AG10803 (cell line): ENCODE measurements at regions not wholly inside any gene's neighbourhood (a gene's known extent, or its start where the extent isn't known, plus 50 kb on each side); places are given as distances from the start of the nearest gene placed in this dataset.

Source experiments
- DNase-seq: peaks from one replicate; pipeline ENCODE4 v3.0.0; 2010; ENCODE audit warnings: low read depth
- H3K4me3 ChIP-seq: 2 replicates; pipeline ENCODE4 v1.5.1; 2011; ENCODE audit warnings: mild to moderate bottlenecking, low read length, control low read depth
- CTCF ChIP-seq: conservative IDR thresholded peaks from 2 replicates; pipeline ENCODE4 v1.5.1; 2011; ENCODE audit warnings: mild to moderate bottlenecking, low read length, control low read depth, inconsistent platforms

GRCh38 chr11:11141065-11141464 is 212.0 kb downstream of the CSNK2A3 start:
- no peak for TF ChIP-seq CTCF
- no peak overlapping the region for H3K4me3 ChIP-seq
- DNase-seq: no peak

DNA sequence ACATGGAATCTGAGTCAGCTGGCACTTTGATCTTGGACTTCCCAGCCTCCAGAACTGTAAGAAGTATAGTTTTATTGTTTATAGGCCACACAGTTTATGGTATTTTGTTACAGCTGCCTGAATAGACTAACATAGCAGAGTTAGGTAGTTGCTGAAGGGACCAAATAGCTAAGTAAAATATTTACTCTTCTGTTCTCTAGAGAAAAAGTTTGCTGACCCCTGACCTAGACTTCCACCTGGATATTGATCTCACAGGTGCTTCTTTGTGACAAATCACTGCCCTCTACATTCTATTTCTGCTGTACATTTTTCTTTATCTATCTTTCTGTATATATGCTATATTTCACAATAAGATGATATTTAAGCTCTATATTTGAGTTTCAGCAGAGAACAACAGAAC is 212.5 kb downstream of the CSNK2A3 start:
- TF ChIP-seq CTCF: no peak
- H3K4me3 ChIP-seq: no peak overlapping the region
- DNase-seq: no peak

GRCh38 chr11:11137339-11137738 is 215.7 kb downstream of the CSNK2A3 start:
- no peak overlapping the region for H3K4me3 ChIP-seq
- DNase-seq: no peak
- no peak for TF ChIP-seq CTCF

DNA sequence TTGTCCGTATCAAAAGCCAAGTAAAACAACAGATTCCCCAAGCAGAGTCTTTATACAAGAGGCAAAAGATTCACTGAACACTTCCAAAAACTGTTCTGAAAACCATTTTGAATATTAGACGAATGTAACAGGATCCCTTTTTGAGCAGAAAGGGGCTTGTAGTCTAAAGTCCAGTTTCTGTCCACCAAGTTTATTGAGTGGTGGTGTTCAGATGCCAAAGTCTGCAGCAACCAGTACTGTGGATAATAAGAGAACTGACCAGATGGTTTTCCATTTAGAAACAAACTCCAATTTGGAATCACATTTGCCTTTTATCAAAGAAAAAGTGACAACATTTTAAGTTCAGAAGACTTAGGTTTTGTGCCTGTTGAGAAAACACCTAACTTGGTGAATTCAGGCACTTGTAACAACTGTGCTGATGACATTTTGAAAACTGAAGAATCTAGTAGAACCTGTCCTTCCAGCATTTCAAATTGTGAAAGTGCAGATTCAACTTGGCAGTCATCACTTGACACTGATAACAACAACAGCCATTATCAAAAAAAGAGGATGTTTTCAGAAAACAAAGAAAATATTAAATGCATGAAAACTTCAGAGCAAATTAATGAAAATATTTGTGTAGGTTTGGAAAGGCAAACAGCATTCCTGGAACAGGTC is 217.1 kb downstream of the CSNK2A3 start:
- no peak for DNase-seq
- TF ChIP-seq CTCF: no peak
- no peak overlapping the region for H3K4me3 ChIP-seq

DNA sequence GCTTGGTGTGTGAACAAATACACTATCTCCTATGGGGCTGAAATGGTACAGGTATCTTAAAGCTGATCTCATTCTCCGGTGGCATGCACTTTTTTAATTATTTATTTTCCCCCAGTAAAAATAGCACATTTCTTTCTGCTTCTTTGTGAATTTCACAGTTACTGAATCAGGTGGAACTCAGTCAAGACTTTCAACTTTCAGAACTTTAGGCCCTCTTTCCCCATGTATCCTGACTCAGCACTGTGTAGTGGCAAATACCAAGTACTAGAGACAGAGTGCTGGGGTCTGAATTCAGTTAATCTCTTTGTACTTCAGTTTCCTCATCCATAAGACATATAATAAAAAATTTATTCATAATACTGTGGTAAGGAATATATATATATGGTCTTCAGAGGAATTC is 223.9 kb downstream of the CSNK2A3 start:
- DNase-seq: no peak
- H3K4me3 ChIP-seq: no peak overlapping the region

DNA sequence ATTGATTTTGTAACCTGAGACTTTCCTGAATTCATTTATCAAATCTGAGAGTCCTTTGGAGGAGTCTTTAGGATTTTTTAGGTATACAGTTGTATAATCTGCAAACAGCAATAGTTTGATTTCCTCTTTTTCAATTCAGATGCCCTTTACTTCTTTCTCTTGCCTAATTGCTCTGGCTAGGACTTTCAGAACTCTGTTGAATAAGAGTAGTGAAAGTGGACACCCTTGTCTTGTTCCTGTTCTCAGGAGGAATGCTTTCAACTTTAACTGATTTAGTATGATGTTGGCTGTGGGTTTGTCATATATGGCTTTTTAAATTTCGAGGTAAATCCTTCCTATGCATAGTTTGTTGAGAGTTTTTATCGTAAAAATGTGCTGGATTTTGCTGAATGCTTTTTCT is 227.4 kb downstream of the CSNK2A3 start:
- no peak for TF ChIP-seq CTCF
- H3K4me3 ChIP-seq: no peak overlapping the region
- no peak for DNase-seq

More for the DNA sequence above, 223.9 kb downstream of the CSNK2A3 start:
- no peak for TF ChIP-seq CTCF

DNA sequence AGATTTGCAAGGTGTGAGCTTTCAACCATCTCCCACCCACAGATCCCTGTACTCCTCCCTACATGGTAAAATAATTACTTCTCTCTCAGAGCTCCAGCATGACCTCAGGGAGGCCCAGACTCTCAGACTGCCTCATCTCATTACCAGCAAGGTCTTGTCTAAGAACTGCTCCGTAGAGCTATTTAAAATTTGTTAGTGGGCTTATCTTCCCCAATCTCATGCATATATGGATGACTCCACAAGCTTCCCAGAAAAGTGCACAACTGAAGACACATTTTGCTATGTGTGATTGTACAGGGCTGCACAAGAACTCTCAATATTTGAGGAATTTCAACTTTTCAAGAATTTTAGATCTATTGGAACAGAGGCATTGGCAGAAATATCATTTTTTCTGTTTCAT is 230.3 kb downstream of the CSNK2A3 start:
- no peak for DNase-seq
- no peak for TF ChIP-seq CTCF
- no peak overlapping the region for H3K4me3 ChIP-seq
